CD4-positive, CD25-positive, alpha-beta regulatory T cell (primary cell): ENCODE measurements at regions not wholly inside any gene's neighbourhood (a gene's known extent, or its start where the extent isn't known, plus 50 kb on each side); places are given as distances from the start of the nearest gene placed in this dataset.
"Not testable (repeated sequence)": the region's sequence is repeated elsewhere in the genome, so short reads cannot be mapped to it uniquely, and the experiment has no call there.

Experiments
- ATAC-seq, 2 donors: fragments of 150-1000 bp; cut with Tn5 transposase; one replicate each; pipeline ENCODE4 v1.10.0; 2021; ENCODE audit warnings: low read depth in 2 of 2, moderate number of reproducible peaks in 2 of 2, moderate library complexity in 1 of 2
- DNase-seq, 3 donors: peaks; one replicate each; pipeline versions ENCODE4 v3.0.0 to v3.0.0-alpha.2; 2012 to 2022; ENCODE audit warnings: mixed read lengths in 1 of 3
- H3K27ac ChIP-seq: one replicate; pipeline ENCODE4 v1.7.0; 2013; ENCODE audit warnings: mild to moderate bottlenecking, low read length; ENCODE audit not compliant: insufficient read depth, poor library complexity, severe bottlenecking
- H3K27me3 ChIP-seq: one replicate; pipeline ENCODE4 v1.7.0; 2013; ENCODE audit warnings: low read length; ENCODE audit not compliant: control insufficient read depth, insufficient read depth
- H3K36me3 ChIP-seq: one replicate; pipeline ENCODE4 v1.7.0; 2013; ENCODE audit warnings: mild to moderate bottlenecking, low read length, moderate library complexity; ENCODE audit not compliant: control insufficient read depth, insufficient read depth
- H3K4me1 ChIP-seq: 2 replicates; pipeline ENCODE4 v1.7.0; 2013; ENCODE audit warnings: mild to moderate bottlenecking, low read length; ENCODE audit not compliant: insufficient read depth, control insufficient read depth, poor library complexity, severe bottlenecking
- H3K4me3 ChIP-seq: one replicate; pipeline ENCODE4 v1.7.0; 2013; ENCODE audit warnings: low read depth, mild to moderate bottlenecking, low read length, moderate library complexity
- H3K9me3 ChIP-seq, 2 experiments: 1 replicate in 1 of 2; 2 replicates in 1 of 2; pipeline ENCODE4 v1.7.0; 2013; ENCODE audit warnings: low read length in 2 of 2, mild to moderate bottlenecking in 1 of 2, moderate library complexity in 1 of 2; ENCODE audit not compliant: control insufficient read depth in 2 of 2
- H3K27ac Mint-ChIP-seq, 3 donors: one replicate each; pipeline ENCODE4 v1.8.0; 2020 to 2022; ENCODE audit warnings: mild to moderate bottlenecking in 3 of 3, mixed read lengths in 3 of 3, moderate library complexity in 2 of 3
- H3K27me3 Mint-ChIP-seq: one replicate; pipeline ENCODE4 v1.8.0; 2022; ENCODE audit warnings: mild to moderate bottlenecking, mixed read lengths
- H3K36me3 Mint-ChIP-seq: one replicate; pipeline ENCODE4 v1.8.0; 2020; ENCODE audit warnings: mixed read lengths
- H3K4me1 Mint-ChIP-seq, 4 donors: one replicate each; pipeline ENCODE4 v1.8.0; 2020 to 2022; ENCODE audit warnings: mixed read lengths in 4 of 4, mild to moderate bottlenecking in 1 of 4
- H3K4me3 Mint-ChIP-seq, 4 donors: one replicate each; pipeline ENCODE4 v1.8.0; 2020 to 2022; ENCODE audit warnings: mild to moderate bottlenecking in 4 of 4, mixed read lengths in 4 of 4, moderate library complexity in 3 of 4
- H3K9me3 Mint-ChIP-seq, 7 donors: one replicate each; pipeline ENCODE4 v1.8.0; 2020 to 2022; ENCODE audit warnings: mixed read lengths in 7 of 7, mild to moderate bottlenecking in 3 of 7, moderate library complexity in 2 of 7

- Histone ChIP-seq H3K4me3 (no peak overlapping the region), H3K36me3 (no peaks in the 10 kb centered on the region), H3K9me3 (no peaks in the 10 kb centered on the region), H3K27ac (no peak overlapping the region), H3K27me3 (no peaks in the 10 kb centered on the region), H3K4me1 (no peaks in the 10 kb centered on the region)
- no peak overlapping the region for H3K27ac Mint-ChIP-seq
- H3K36me3 Mint-ChIP-seq = no peaks in the 10 kb centered on the region
- H3K4me3 Mint-ChIP-seq = no peak overlapping the region
- DNase-seq = no peak
- peaks cover 0 to 12% (median 5%) of the 10 kb centered on the region in 4 donors for H3K4me1 Mint-ChIP-seq
- peaks cover 23% of the 10 kb centered on the region for H3K27me3 Mint-ChIP-seq
- peaks cover 0 to 6% (median 0%) of the 10 kb centered on the region in 7 donors for H3K9me3 Mint-ChIP-seq
- ATAC-seq = no peak
These were observed 95.6 kb downstream of the DLEU7 start for GRCh38 chr13:50747737-50748350.

- not testable (repeated sequence) for H3K27me3 ChIP-seq, H3K4me3 Mint-ChIP-seq, H3K9me3 Mint-ChIP-seq, H3K27ac ChIP-seq, H3K27ac Mint-ChIP-seq, DNase-seq, H3K4me3 ChIP-seq, H3K9me3 ChIP-seq, H3K36me3 ChIP-seq, H3K36me3 Mint-ChIP-seq, H3K4me1 ChIP-seq, ATAC-seq
- peaks cover 9 to 17% (median 9%) of the 10 kb centered on the region in 4 donors for H3K4me1 Mint-ChIP-seq
- peaks cover 14% of the 10 kb centered on the region for H3K27me3 Mint-ChIP-seq
These were observed 90.3 kb downstream of the DLEU7 start for GRCh38 chr13:50753221-50753620.

GRCh38 chr13:50755862-50756685 is 87.4 kb downstream of the DLEU7 start:
- not testable (repeated sequence) for H3K36me3 ChIP-seq, H3K27ac ChIP-seq, H3K27me3 Mint-ChIP-seq, H3K9me3 Mint-ChIP-seq, H3K27me3 ChIP-seq, H3K36me3 Mint-ChIP-seq, H3K4me3 Mint-ChIP-seq, H3K9me3 ChIP-seq, H3K4me1 ChIP-seq, ATAC-seq, H3K4me3 ChIP-seq
- peak in 1 of 3 donors; percentile 15 for DNase-seq
- Mint-ChIP-seq H3K4me1 (peaks cover 9 to 17% (median 11%) of the 10 kb centered on the region in 4 donors), H3K27ac (peak overlapping the region in 2 of 3 donors; percentile 1 to 60)

- Mint-ChIP-seq H3K4me1 (peaks cover 8 to 13% (median 9%) of the 10 kb centered on the region in 4 donors), H3K9me3 (no peaks in the 10 kb centered on the region), H3K27ac (peak overlapping the region in 1 of 3 donors; percentile 12), H3K4me3 (no peak overlapping the region), H3K36me3 (peaks cover 5% of the 10 kb centered on the region), H3K27me3 (no peaks in the 10 kb centered on the region)
- H3K4me1 ChIP-seq = no peaks in the 10 kb centered on the region
- no peak overlapping the region for H3K4me3 ChIP-seq
- no peaks in the 10 kb centered on the region for H3K9me3 ChIP-seq
- no peaks in the 10 kb centered on the region for H3K27me3 ChIP-seq
- H3K27ac ChIP-seq = no peak overlapping the region
- ATAC-seq = no peak
- H3K36me3 ChIP-seq = no peaks in the 10 kb centered on the region
- DNase-seq = no peak
These were observed 86.5 kb downstream of the DLEU7 start for GRCh38 chr13:50757008-50757407.

GRCh38 chr13:50758796-50759195 is 84.7 kb downstream of the DLEU7 start:
- Histone ChIP-seq H3K9me3 (no peaks in the 10 kb centered on the region), H3K27ac (no peak overlapping the region), H3K36me3 (no peaks in the 10 kb centered on the region), H3K27me3 (no peaks in the 10 kb centered on the region), H3K4me3 (no peak overlapping the region), H3K4me1 (no peaks in the 10 kb centered on the region)
- Mint-ChIP-seq H3K27me3 (no peaks in the 10 kb centered on the region), H3K4me3 (no peak overlapping the region), H3K36me3 (peaks cover 5% of the 10 kb centered on the region), H3K9me3 (no peaks in the 10 kb centered on the region), H3K4me1 (peaks cover 6 to 9% (median 8%) of the 10 kb centered on the region in 4 donors), H3K27ac (no peak overlapping the region)
- DNase-seq = no peak
- no peak for ATAC-seq

- H3K27ac ChIP-seq = no peak overlapping the region
- H3K9me3 Mint-ChIP-seq = no peaks in the 10 kb centered on the region
- H3K4me1 ChIP-seq = no peaks in the 10 kb centered on the region
- H3K27ac Mint-ChIP-seq = no peak overlapping the region
- H3K27me3 Mint-ChIP-seq = peaks cover 6% of the 10 kb centered on the region
- H3K27me3 ChIP-seq = no peaks in the 10 kb centered on the region
- no peaks in the 10 kb centered on the region for H3K9me3 ChIP-seq
- DNase-seq (peak in 1 of 3 donors; percentile 21), ATAC-seq (no peak)
- H3K36me3 ChIP-seq = no peaks in the 10 kb centered on the region
- peaks cover 4 to 7% (median 5%) of the 10 kb centered on the region in 4 donors for H3K4me1 Mint-ChIP-seq
- H3K4me3 Mint-ChIP-seq = no peak overlapping the region
- H3K36me3 Mint-ChIP-seq = peaks cover 5% of the 10 kb centered on the region
- no peak overlapping the region for H3K4me3 ChIP-seq
These were observed 82.7 kb downstream of the DLEU7 start for GRCh38 chr13:50760751-50761150.

- Mint-ChIP-seq H3K4me1 (peaks cover 0 to 4% (median 1%) of the 10 kb centered on the region in 4 donors), H3K36me3 (peaks cover 5% of the 10 kb centered on the region), H3K9me3 (no peaks in the 10 kb centered on the region), H3K27me3 (peaks cover 6% of the 10 kb centered on the region), H3K27ac (no peak overlapping the region), H3K4me3 (no peak overlapping the region)
- no peak for DNase-seq
- Histone ChIP-seq H3K4me3 (no peak overlapping the region), H3K27me3 (no peaks in the 10 kb centered on the region), H3K4me1 (no peaks in the 10 kb centered on the region), H3K36me3 (no peaks in the 10 kb centered on the region), H3K27ac (no peak overlapping the region), H3K9me3 (no peaks in the 10 kb centered on the region)
- ATAC-seq = no peak
These were observed 82.1 kb downstream of the DLEU7 start for GRCh38 chr13:50761406-50761805.
